ENCODE measurements at regions not wholly inside any gene's neighbourhood (a gene's known extent, or its start where the extent isn't known, plus 50 kb on each side); places are given as distances from the start of the nearest gene placed in this dataset.
"Not testable (repeated sequence)": the region's sequence is repeated elsewhere in the genome, so short reads cannot be mapped to it uniquely, and the experiment has no call there.

DNA sequence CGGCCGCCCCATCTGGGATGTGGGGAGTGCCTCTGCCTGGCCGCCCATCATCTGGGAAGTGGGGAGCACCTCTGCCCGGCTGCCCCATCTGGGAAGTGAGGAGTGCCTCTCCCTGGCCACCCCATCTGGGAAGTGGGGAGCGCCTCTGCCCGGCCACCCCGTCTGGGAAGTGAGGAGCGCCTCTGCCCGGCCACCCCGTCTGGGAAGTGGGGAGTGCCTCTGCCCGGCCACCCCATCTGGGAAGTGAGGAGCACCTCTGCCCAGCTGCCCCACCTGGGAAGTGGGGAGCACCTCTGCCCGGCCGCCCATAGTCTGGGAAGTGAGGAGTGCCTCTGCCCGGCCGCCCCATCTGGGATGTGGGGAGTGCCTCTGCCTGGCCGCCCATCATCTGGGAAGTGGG is 91.7 kb upstream of the ZNF519 start:
- H3K9me3 ChIP-seq (ENCODE audit: low read length); H3K4me1 ChIP-seq (ENCODE audit: insufficient read depth, low read length); H3K27ac ChIP-seq (ENCODE audit: low read depth, low read length); H3K9ac ChIP-seq (ENCODE audit: low read length); H3K27me3 ChIP-seq (ENCODE audit: control insufficient read depth in 1 of 2, insufficient read depth in 2 of 2, low read length in 2 of 2); H3K36me3 ChIP-seq (ENCODE audit: insufficient read depth, low read length); H3K4me3 ChIP-seq (ENCODE audit: low read depth in 1 of 2, low read length in 2 of 2): not testable (repeated sequence)

DNA sequence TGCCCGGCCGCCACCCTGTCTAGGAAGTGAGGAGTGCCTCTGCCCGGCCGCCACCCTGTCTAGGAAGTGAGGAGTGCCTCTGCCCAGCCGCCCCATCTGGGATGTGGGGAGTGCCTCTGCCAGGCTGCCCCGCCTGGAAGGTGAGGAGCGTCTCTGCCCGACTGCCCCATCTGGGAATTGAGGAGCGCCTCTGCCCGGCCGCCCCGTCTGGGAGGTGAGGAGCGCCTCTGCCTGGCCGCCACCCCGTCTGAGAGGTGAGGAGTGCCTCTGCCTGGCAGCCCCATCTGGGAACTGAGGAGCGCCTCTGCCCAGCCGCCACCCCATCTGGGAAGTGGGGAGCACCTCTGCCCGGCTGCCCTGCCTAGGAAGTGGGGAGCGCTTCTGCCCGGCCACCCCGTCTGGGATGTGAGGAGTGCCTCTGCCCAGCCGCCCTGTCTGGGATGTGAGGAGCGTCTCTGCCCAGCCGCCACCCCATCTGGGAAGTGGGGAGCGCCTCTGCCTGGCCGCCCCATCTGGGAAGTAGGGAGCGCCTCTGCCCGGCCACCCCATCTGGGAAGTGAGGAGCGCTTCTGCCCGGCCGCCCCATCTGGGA is 91.1 kb upstream of the ZNF519 start:
- not testable (repeated sequence) for H3K4me3 ChIP-seq (ENCODE audit: low read depth in 1 of 2, low read length in 2 of 2); H3K9ac ChIP-seq (ENCODE audit: low read length); H3K9me3 ChIP-seq (ENCODE audit: low read length); H3K4me1 ChIP-seq (ENCODE audit: insufficient read depth, low read length); H3K36me3 ChIP-seq (ENCODE audit: insufficient read depth, low read length); H3K27me3 ChIP-seq (ENCODE audit: control insufficient read depth in 1 of 2, insufficient read depth in 2 of 2, low read length in 2 of 2); H3K27ac ChIP-seq (ENCODE audit: low read depth, low read length)

GRCh38 chr18:14222354-14223221 is 90.4 kb upstream of the ZNF519 start:
- H3K9me3 ChIP-seq (ENCODE audit: low read length); H3K36me3 ChIP-seq (ENCODE audit: insufficient read depth, low read length); H3K9ac ChIP-seq (ENCODE audit: low read length); H3K4me3 ChIP-seq (ENCODE audit: low read depth in 1 of 2, low read length in 2 of 2); H3K27me3 ChIP-seq (ENCODE audit: control insufficient read depth in 1 of 2, insufficient read depth in 2 of 2, low read length in 2 of 2); H3K27ac ChIP-seq (ENCODE audit: low read depth, low read length); H3K4me1 ChIP-seq (ENCODE audit: insufficient read depth, low read length): not testable (repeated sequence)

DNA sequence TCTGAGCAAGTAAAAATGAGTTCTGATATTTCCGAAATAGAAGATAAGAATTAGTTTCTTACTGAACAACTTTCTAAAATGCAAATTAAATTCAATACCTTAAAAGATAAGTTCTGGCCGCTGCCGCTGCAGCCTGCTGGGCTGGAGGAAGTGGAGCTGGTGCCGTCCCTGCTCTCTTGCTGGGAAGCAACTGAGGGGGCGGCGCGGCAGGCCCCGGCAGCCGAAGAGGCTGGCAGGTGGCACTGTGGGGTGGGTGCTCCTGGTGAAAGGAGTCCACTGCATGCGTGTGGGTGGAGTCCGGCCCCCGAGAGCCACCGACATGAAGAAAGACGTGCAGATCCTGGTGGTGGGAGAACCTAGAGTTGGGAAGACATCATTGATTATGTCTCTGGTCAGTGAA is 89.5 kb upstream of the ZNF519 start:
- Histone ChIP-seq H3K27ac (ENCODE audit: low read depth, low read length) (no peak overlapping the region), H3K4me1 (ENCODE audit: insufficient read depth, low read length) (no peaks in the 10 kb centered on the region), H3K36me3 (ENCODE audit: insufficient read depth, low read length) (no peaks in the 10 kb centered on the region), H3K27me3 (ENCODE audit: control insufficient read depth in 1 of 2, insufficient read depth in 2 of 2, low read length in 2 of 2) (no peaks in the 10 kb centered on the region), H3K9ac (ENCODE audit: low read length) (no peak overlapping the region), H3K4me3 (ENCODE audit: low read depth in 1 of 2, low read length in 2 of 2) (no peak overlapping the region), H3K9me3 (ENCODE audit: low read length) (no peaks in the 10 kb centered on the region)

DNA sequence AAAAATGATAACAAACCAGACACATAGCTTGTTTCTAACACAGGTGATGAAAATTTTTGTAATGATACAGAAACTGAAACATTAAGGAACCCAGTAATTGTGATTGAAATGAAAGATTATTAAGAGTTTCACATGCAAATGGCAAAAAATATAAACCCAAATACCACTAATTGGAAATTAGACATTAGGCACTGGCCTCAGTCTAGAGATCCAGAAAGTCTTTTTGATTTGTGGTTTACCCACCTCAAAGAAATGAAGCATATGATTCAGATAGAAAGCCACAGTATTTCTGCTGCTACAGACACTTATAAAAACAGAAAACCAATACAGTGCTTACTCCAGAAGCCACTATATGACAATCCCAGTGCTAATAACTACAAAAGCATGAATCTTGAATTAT is 83.7 kb upstream of the ZNF519 start:
- H3K4me3 ChIP-seq (ENCODE audit: low read depth in 1 of 2, low read length in 2 of 2); H3K36me3 ChIP-seq (ENCODE audit: insufficient read depth, low read length); H3K9me3 ChIP-seq (ENCODE audit: low read length): not testable (repeated sequence)

GRCh38 chr18:14203424-14203823 is 71.2 kb upstream of the ZNF519 start:
- not testable (repeated sequence) for H3K9ac ChIP-seq (ENCODE audit: low read length); H3K9me3 ChIP-seq (ENCODE audit: low read length); H3K4me3 ChIP-seq (ENCODE audit: low read depth in 1 of 2, low read length in 2 of 2); H3K36me3 ChIP-seq (ENCODE audit: insufficient read depth, low read length); H3K4me1 ChIP-seq (ENCODE audit: insufficient read depth, low read length); H3K27me3 ChIP-seq (ENCODE audit: control insufficient read depth in 1 of 2, insufficient read depth in 2 of 2, low read length in 2 of 2); H3K27ac ChIP-seq (ENCODE audit: low read depth, low read length)

More for the DNA sequence above, 83.7 kb upstream of the ZNF519 start:
- not testable (repeated sequence) for H3K4me1 ChIP-seq (ENCODE audit: insufficient read depth, low read length); H3K9ac ChIP-seq (ENCODE audit: low read length); H3K27ac ChIP-seq (ENCODE audit: low read depth, low read length); H3K27me3 ChIP-seq (ENCODE audit: control insufficient read depth in 1 of 2, insufficient read depth in 2 of 2, low read length in 2 of 2)

DNA sequence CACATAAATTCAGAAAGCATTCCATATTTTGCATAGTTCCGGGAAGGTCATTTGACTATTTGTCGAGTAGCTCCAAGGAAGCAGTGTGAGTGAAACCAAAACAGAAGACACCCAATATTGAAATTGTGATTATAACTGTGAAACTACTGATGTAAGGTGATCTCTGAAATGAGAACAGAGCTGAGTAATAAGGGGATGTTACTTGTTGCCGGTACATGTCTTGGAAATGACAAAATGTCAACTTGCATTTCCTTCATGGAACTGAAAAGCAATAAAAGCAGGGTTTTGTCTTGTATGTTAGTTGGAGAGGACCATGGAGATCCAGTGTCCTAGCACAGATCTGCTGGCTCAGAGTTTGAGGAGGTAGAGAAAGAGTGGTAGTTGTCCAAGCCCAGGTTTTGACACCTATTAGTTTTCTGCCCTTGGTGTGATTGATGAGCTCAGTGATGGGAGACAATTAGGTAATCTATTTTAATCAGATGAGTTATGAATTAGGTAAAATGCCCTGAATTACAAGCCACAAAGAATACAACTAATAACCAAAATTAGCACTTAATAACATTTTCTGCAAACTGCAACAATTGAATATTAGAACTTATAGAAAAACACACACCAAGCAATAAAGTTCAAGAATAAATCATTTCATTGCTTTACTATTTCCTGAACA is 58.7 kb upstream of the ZNF519 start:
- not testable (repeated sequence) for H3K4me3 ChIP-seq (ENCODE audit: low read depth in 1 of 2, low read length in 2 of 2); H3K27me3 ChIP-seq (ENCODE audit: control insufficient read depth in 1 of 2, insufficient read depth in 2 of 2, low read length in 2 of 2); H3K36me3 ChIP-seq (ENCODE audit: insufficient read depth, low read length)

GRCh38 chr18:14189858-14190257 is 57.6 kb upstream of the ZNF519 start:
- Histone ChIP-seq H3K4me1 (ENCODE audit: insufficient read depth, low read length) (no peaks in the 10 kb centered on the region), H3K36me3 (ENCODE audit: insufficient read depth, low read length) (no peaks in the 10 kb centered on the region), H3K4me3 (ENCODE audit: low read depth in 1 of 2, low read length in 2 of 2) (no peak overlapping the region), H3K27ac (ENCODE audit: low read depth, low read length) (no peak overlapping the region), H3K27me3 (ENCODE audit: control insufficient read depth in 1 of 2, insufficient read depth in 2 of 2, low read length in 2 of 2) (no peaks in the 10 kb centered on the region), H3K9ac (ENCODE audit: low read length) (no peak overlapping the region), H3K9me3 (ENCODE audit: low read length) (no peaks in the 10 kb centered on the region)

More for the DNA sequence above, 58.7 kb upstream of the ZNF519 start:
- H3K9me3 ChIP-seq (ENCODE audit: low read length); H3K4me1 ChIP-seq (ENCODE audit: insufficient read depth, low read length); H3K9ac ChIP-seq (ENCODE audit: low read length); H3K27ac ChIP-seq (ENCODE audit: low read depth, low read length): not testable (repeated sequence)

GRCh38 chr18:14188751-14189406 is 56.6 kb upstream of the ZNF519 start:
- H3K4me3 ChIP-seq (ENCODE audit: low read depth in 1 of 2, low read length in 2 of 2); H3K36me3 ChIP-seq (ENCODE audit: insufficient read depth, low read length); H3K9me3 ChIP-seq (ENCODE audit: low read length); H3K27ac ChIP-seq (ENCODE audit: low read depth, low read length); H3K9ac ChIP-seq (ENCODE audit: low read length); H3K4me1 ChIP-seq (ENCODE audit: insufficient read depth, low read length); H3K27me3 ChIP-seq (ENCODE audit: control insufficient read depth in 1 of 2, insufficient read depth in 2 of 2, low read length in 2 of 2): not testable (repeated sequence)

Measured in muscle layer of colon (tissue), 2 donors.